ENCODE measurements at regions not wholly inside any gene's neighbourhood (a gene's known extent, or its start where the extent isn't known, plus 50 kb on each side); places are given as distances from the start of the nearest gene placed in this dataset.

- no peak for TF ChIP-seq CTCF (IDR thresholded peaks at IDR 0.05)
- no peak for TF ChIP-seq POLR2A (IDR thresholded peaks at IDR 0.05)
- TF ChIP-seq POLR2AphosphoS5 (IDR thresholded peaks at IDR 0.05) = no peak
- no peak overlapping the region for H3K4me3 ChIP-seq
- no peaks in the 10 kb centered on the region for H3K4me1 ChIP-seq (replicated peaks)
- H3K9me3 ChIP-seq = no peaks in the 10 kb centered on the region
- 72% methylated on average over 1 of the region's 1 CpG for WGBS
- no peak for DNase-seq (ENCODE audit: low spot score)
- no peaks in the 10 kb centered on the region for H3K27me3 ChIP-seq (replicated peaks; ENCODE audit: insufficient read depth)
- H3K36me3 ChIP-seq = no peaks in the 10 kb centered on the region
- intact Hi-C loops (cut with DNase I) = no loop called here
- H3K27ac ChIP-seq = no peak overlapping the region
Observed at GRCh38 chr16:64047878-64048277, 1074.0 kb downstream of the CDH11 start.

- TF ChIP-seq CTCF (IDR thresholded peaks at IDR 0.05) (no peak), POLR2AphosphoS5 (IDR thresholded peaks at IDR 0.05) (no peak), POLR2A (IDR thresholded peaks at IDR 0.05) (no peak)
- Histone ChIP-seq H3K36me3 (no peaks in the 10 kb centered on the region), H3K4me1 (replicated peaks) (no peaks in the 10 kb centered on the region), H3K4me3 (no peak overlapping the region), H3K9me3 (no peaks in the 10 kb centered on the region), H3K27me3 (replicated peaks; ENCODE audit: insufficient read depth) (no peaks in the 10 kb centered on the region), H3K27ac (no peak overlapping the region)
- DNase-seq (ENCODE audit: low spot score) = no peak
- intact Hi-C loops (cut with DNase I) = no loop called here
- WGBS = 94% methylated on average over 1 of the region's 1 CpG
Observed at GRCh38 chr16:64047207-64047606, 1074.7 kb downstream of the CDH11 start.

- 90% methylated on average over 2 of the region's 2 CpGs for WGBS
- Histone ChIP-seq H3K4me3 (no peak overlapping the region), H3K4me1 (replicated peaks) (no peaks in the 10 kb centered on the region), H3K9me3 (no peaks in the 10 kb centered on the region), H3K27ac (no peak overlapping the region), H3K36me3 (no peaks in the 10 kb centered on the region), H3K27me3 (replicated peaks; ENCODE audit: insufficient read depth) (no peaks in the 10 kb centered on the region)
- no peak for TF ChIP-seq CTCF (IDR thresholded peaks at IDR 0.05)
- no peak for DNase-seq (ENCODE audit: low spot score)
- intact Hi-C loops (cut with DNase I) = no loop called here
Observed at GRCh38 chr16:64035337-64035736, 1086.5 kb downstream of the CDH11 start.

- no peak overlapping the region for H3K27ac ChIP-seq
- no peaks in the 10 kb centered on the region for H3K36me3 ChIP-seq
- intact Hi-C loops (cut with DNase I) = no loop called here
- no peaks in the 10 kb centered on the region for H3K9me3 ChIP-seq
- no peaks in the 10 kb centered on the region for H3K27me3 ChIP-seq (replicated peaks; ENCODE audit: insufficient read depth)
- TF ChIP-seq POLR2AphosphoS5 (IDR thresholded peaks at IDR 0.05) = no peak
- no peak for TF ChIP-seq CTCF (IDR thresholded peaks at IDR 0.05)
- no peak for TF ChIP-seq POLR2A (IDR thresholded peaks at IDR 0.05)
- DNase-seq (ENCODE audit: low spot score) = no peak
- WGBS = 79% methylated on average over 3 of the region's 3 CpGs
- H3K4me3 ChIP-seq = no peak overlapping the region
- H3K4me1 ChIP-seq (replicated peaks) = no peaks in the 10 kb centered on the region
Observed at GRCh38 chr16:64019339-64019738, 1102.5 kb downstream of the CDH11 start.

- no peak for DNase-seq (ENCODE audit: low spot score)
- WGBS = 42% methylated on average over 1 of the region's 1 CpG
Observed at GRCh38 chr16:64017796-64018195, 1104.1 kb downstream of the CDH11 start.

More at GRCh38 chr16:64017796-64018195, 1104.1 kb downstream of the CDH11 start:
- Histone ChIP-seq H3K27me3 (replicated peaks; ENCODE audit: insufficient read depth) (no peaks in the 10 kb centered on the region), H3K4me1 (replicated peaks) (no peaks in the 10 kb centered on the region), H3K27ac (no peak overlapping the region), H3K4me3 (no peak overlapping the region), H3K36me3 (no peaks in the 10 kb centered on the region), H3K9me3 (no peaks in the 10 kb centered on the region)
- intact Hi-C loops (cut with DNase I) = no loop called here
- TF ChIP-seq CTCF (IDR thresholded peaks at IDR 0.05) (no peak), POLR2A (IDR thresholded peaks at IDR 0.05) (no peak), POLR2AphosphoS5 (IDR thresholded peaks at IDR 0.05) (no peak)

Data from prostate gland (tissue), 2 donors.